GM06990 (cell line): ENCODE measurements at regions not wholly inside any gene's neighbourhood (a gene's known extent, or its start where the extent isn't known, plus 50 kb on each side); places are given as distances from the start of the nearest gene placed in this dataset.

Source experiments
- DNase-seq: peaks from one replicate; pipeline ENCODE4 v3.0.0-alpha.2; 2011; ENCODE audit not compliant: insufficient read length; ENCODE audit errors: extremely low read depth
- H3K27me3 ChIP-seq: replicated peaks from 2 replicates; pipeline ENCODE4 v1.6.0; 2011; ENCODE audit warnings: low read length; ENCODE audit not compliant: control insufficient read depth, insufficient read depth
- H3K36me3 ChIP-seq: 2 replicates; pipeline ENCODE4 v1.5.1; 2011; ENCODE audit warnings: low read length; ENCODE audit not compliant: control insufficient read depth, insufficient read depth
- H3K4me3 ChIP-seq: replicated peaks from 2 replicates; pipeline ENCODE4 v1.5.1; 2011; ENCODE audit warnings: low read depth, mild to moderate bottlenecking, control low read depth, low read length
- CTCF ChIP-seq: IDR thresholded peaks from 2 replicates; pipeline ENCODE4 v1.5.1; 2011; ENCODE audit warnings: low read length, control low read depth, mild to moderate bottlenecking, inconsistent platforms; ENCODE audit not compliant: insufficient read depth, poor library complexity, severe bottlenecking

- no peak for DNase-seq
- H3K36me3 ChIP-seq: no peaks in the 10 kb centered on the region
- H3K27me3 ChIP-seq: no peaks in the 10 kb centered on the region
- TF ChIP-seq CTCF: no peak
- H3K4me3 ChIP-seq: no peak overlapping the region
Measured at GRCh38 chr10:85098835-85099521, 770.6 kb downstream of the CCSER2 start.

GRCh38 chr10:85100495-85100894 is 772.1 kb downstream of the CCSER2 start:
- no peak for TF ChIP-seq CTCF
- H3K36me3 ChIP-seq: no peaks in the 10 kb centered on the region
- H3K4me3 ChIP-seq: no peak overlapping the region
- no peak for DNase-seq
- H3K27me3 ChIP-seq: no peaks in the 10 kb centered on the region

GRCh38 chr10:85105614-85106255 is 777.3 kb downstream of the CCSER2 start:
- no peak for DNase-seq
- Histone ChIP-seq H3K27me3 (no peaks in the 10 kb centered on the region), H3K36me3 (no peaks in the 10 kb centered on the region), H3K4me3 (no peak overlapping the region)
- TF ChIP-seq CTCF: peak; percentile 26

- H3K27me3 ChIP-seq: no peaks in the 10 kb centered on the region
- TF ChIP-seq CTCF: no peak
- no peak overlapping the region for H3K4me3 ChIP-seq
- no peak for DNase-seq
- no peaks in the 10 kb centered on the region for H3K36me3 ChIP-seq
Measured at GRCh38 chr10:85111271-85111670, 782.9 kb downstream of the CCSER2 start.

- H3K4me3 ChIP-seq: no peak overlapping the region
- no peaks in the 10 kb centered on the region for H3K27me3 ChIP-seq
- no peak for DNase-seq
- no peaks in the 10 kb centered on the region for H3K36me3 ChIP-seq
- TF ChIP-seq CTCF: no peak
Measured at GRCh38 chr10:85124603-85125051, 796.2 kb downstream of the CCSER2 start.

- H3K36me3 ChIP-seq: no peaks in the 10 kb centered on the region
- H3K27me3 ChIP-seq: no peaks in the 10 kb centered on the region
- DNase-seq: no peak
- no peak for TF ChIP-seq CTCF
- no peak overlapping the region for H3K4me3 ChIP-seq
Measured at GRCh38 chr10:85137253-85137652, 808.9 kb downstream of the CCSER2 start.
